ENCODE measurements at regions not wholly inside any gene's neighbourhood (a gene's known extent, or its start where the extent isn't known, plus 50 kb on each side); places are given as distances from the start of the nearest gene placed in this dataset.

- TF ChIP-seq EZH2phosphoT487 (conservative IDR thresholded peaks at IDR 0.05; ENCODE audit: low read length) (no peak), CTCF (IDR thresholded peaks at IDR 0.05; ENCODE audit: insufficient read depth, low read length, poor library complexity, severe bottlenecking) (no peak)
Observed at GRCh38 chr13:79119578-79120107, 286.4 kb downstream of the RBM26 start.
